CD8-positive, alpha-beta memory T cell (primary cell): ENCODE measurements at regions not wholly inside any gene's neighbourhood (a gene's known extent, or its start where the extent isn't known, plus 50 kb on each side); places are given as distances from the start of the nearest gene placed in this dataset.

ENCODE experiments used
- CTCF ChIA-PET: fragments of 350-600 bp; sonication (Branson Sonifier 250); formaldehyde crosslinking; loops from one replicate; lab custom pipeline; 2021; ENCODE audit warnings: antibody characterized with exemption; lab: Charles Lee
- POLR2A ChIA-PET: fragments of 350-600 bp; sonication (Branson Sonifier 250); formaldehyde crosslinking; loops from one replicate; lab custom pipeline; 2021; ENCODE audit warnings: antibody characterized with exemption; lab: Charles Lee
- DNase-seq, 5 donors: peaks; one replicate each; pipeline versions ENCODE4 v3.0.0 to v3.0.0-alpha.2; 2020 to 2022; ENCODE audit warnings: mixed read lengths in 1 of 5
- H3K27ac ChIP-seq: one replicate; pipeline ENCODE4 v1.7.0; 2013; ENCODE audit warnings: low read depth, mild to moderate bottlenecking, low read length, moderate library complexity
- H3K27me3 ChIP-seq: 2 replicates; pipeline ENCODE4 v1.7.0; 2013; ENCODE audit warnings: low read length, mild to moderate bottlenecking; ENCODE audit not compliant: insufficient read depth, poor library complexity, severe bottlenecking
- H3K36me3 ChIP-seq: 2 replicates; pipeline ENCODE4 v1.7.0; 2013; ENCODE audit warnings: mild to moderate bottlenecking, low read length, moderate library complexity; ENCODE audit not compliant: insufficient read depth
- H3K4me1 ChIP-seq: 2 replicates; pipeline ENCODE4 v1.7.0; 2013; ENCODE audit warnings: mild to moderate bottlenecking, low read length, moderate library complexity; ENCODE audit not compliant: insufficient read depth
- H3K4me3 ChIP-seq: 2 replicates; pipeline ENCODE4 v1.7.0; 2013; ENCODE audit warnings: mild to moderate bottlenecking, low read length
- H3K9me3 ChIP-seq: 2 replicates; pipeline ENCODE4 v1.7.0; 2013; ENCODE audit warnings: mild to moderate bottlenecking, low read length
- H3K27ac Mint-ChIP-seq, 8 donors: one replicate each; pipeline ENCODE4 v1.8.0; 2020 to 2021; ENCODE audit warnings: mixed read lengths in 8 of 8, mild to moderate bottlenecking in 6 of 8, inconsistent platforms in 3 of 8, moderate library complexity in 3 of 8
- H3K27me3 Mint-ChIP-seq, 2 donors: one replicate each; pipeline ENCODE4 v1.8.0; 2020 to 2021; ENCODE audit warnings: mixed read lengths in 2 of 2, mild to moderate bottlenecking in 1 of 2, moderate library complexity in 1 of 2
- H3K36me3 Mint-ChIP-seq, 3 donors: one replicate each; pipeline ENCODE4 v1.8.0; 2020 to 2021; ENCODE audit warnings: mixed read lengths in 3 of 3, inconsistent platforms in 1 of 3, mild to moderate bottlenecking in 1 of 3
- H3K4me1 Mint-ChIP-seq, 3 donors: one replicate each; pipeline ENCODE4 v1.8.0; 2020 to 2021; ENCODE audit warnings: mixed read lengths in 3 of 3, inconsistent platforms in 1 of 3, mild to moderate bottlenecking in 1 of 3
- H3K4me3 Mint-ChIP-seq, 7 donors: one replicate each; pipeline ENCODE4 v1.8.0; 2020 to 2021; ENCODE audit warnings: mixed read lengths in 7 of 7, mild to moderate bottlenecking in 6 of 7, moderate library complexity in 4 of 7, inconsistent platforms in 2 of 7
- H3K9me3 Mint-ChIP-seq, 5 donors: one replicate each; pipeline ENCODE4 v1.8.0; 2020 to 2022; ENCODE audit warnings: mixed read lengths in 5 of 5, mild to moderate bottlenecking in 3 of 5, moderate library complexity in 2 of 5, inconsistent platforms in 1 of 5

DNA sequence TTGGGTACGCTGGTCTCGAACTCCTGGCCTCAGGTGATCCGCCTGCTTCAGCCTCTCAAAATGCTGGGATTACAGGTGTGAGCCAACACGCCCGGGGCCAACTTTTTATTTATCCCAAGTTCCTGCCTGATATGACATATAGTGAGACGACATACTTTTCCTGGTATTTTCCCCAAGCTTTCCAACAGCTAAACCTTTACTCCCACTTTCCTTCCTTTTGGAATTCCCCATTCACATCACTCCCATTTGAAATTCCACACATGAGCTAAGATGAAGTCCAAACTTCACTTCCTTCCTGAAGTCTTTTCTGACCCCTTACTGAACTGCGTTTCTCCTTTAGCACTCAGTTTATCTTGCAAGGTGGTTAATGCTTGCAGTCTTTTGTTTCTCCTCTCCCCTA, 64.1 kb downstream of the S1PR1 start:
- peaks cover 0 to 4% (median 2%) of the 10 kb centered on the region in 3 donors for H3K36me3 Mint-ChIP-seq
- H3K4me3 Mint-ChIP-seq = no peak overlapping the region
- H3K4me1 Mint-ChIP-seq = peaks cover 2 to 32% (median 14%) of the 10 kb centered on the region in 3 donors
- Histone ChIP-seq H3K27ac (no peak overlapping the region), H3K4me1 (no peaks in the 10 kb centered on the region), H3K9me3 (no peaks in the 10 kb centered on the region), H3K4me3 (no peak overlapping the region), H3K36me3 (no peaks in the 10 kb centered on the region), H3K27me3 (no peaks in the 10 kb centered on the region)
- DNase-seq = no peak
- POLR2A ChIA-PET = no interaction called here
- peak overlapping the region in 2 of 8 donors; percentile 54 to 67 for H3K27ac Mint-ChIP-seq
- CTCF ChIA-PET = interaction anchor here (1.4 to 4.9 kb wide), 4 partner anchors 8 to 57 kb away, joined by 3 to 27 read pairs (median 8); no protein-coding TSS in a partner anchor
- H3K9me3 Mint-ChIP-seq = no peaks in the 10 kb centered on the region
- H3K27me3 Mint-ChIP-seq = peaks cover 1 to 3% of the 10 kb centered on the region in 2 donors

GRCh38 chr1:101301446-101302057, 64.7 kb downstream of the S1PR1 start:
- no peak for DNase-seq
- no peaks in the 10 kb centered on the region for H3K9me3 ChIP-seq
- Mint-ChIP-seq H3K27ac (peak overlapping the region in 2 of 8 donors; percentile 54 to 69), H3K36me3 (peaks cover 0 to 4% (median 1%) of the 10 kb centered on the region in 3 donors), H3K9me3 (no peaks in the 10 kb centered on the region), H3K4me3 (no peak overlapping the region), H3K27me3 (peaks cover 1 to 3% of the 10 kb centered on the region in 2 donors), H3K4me1 (peaks cover 2 to 26% (median 13%) of the 10 kb centered on the region in 3 donors)
- H3K27me3 ChIP-seq = no peaks in the 10 kb centered on the region
- H3K36me3 ChIP-seq = no peaks in the 10 kb centered on the region
- H3K4me1 ChIP-seq = peaks cover 1% of the 10 kb centered on the region
- no peak overlapping the region for H3K4me3 ChIP-seq
- no peak overlapping the region for H3K27ac ChIP-seq
- CTCF ChIA-PET = interaction anchor here (1.4 to 4.9 kb wide), 4 partner anchors 8 to 62 kb away, joined by 4 to 27 read pairs (median 8); no protein-coding TSS in a partner anchor
- POLR2A ChIA-PET = no interaction called here

- no peak overlapping the region for H3K4me3 ChIP-seq
- POLR2A ChIA-PET = no interaction called here
Observed at GRCh38 chr1:101302831-101303511, 66.2 kb downstream of the S1PR1 start.

DNA sequence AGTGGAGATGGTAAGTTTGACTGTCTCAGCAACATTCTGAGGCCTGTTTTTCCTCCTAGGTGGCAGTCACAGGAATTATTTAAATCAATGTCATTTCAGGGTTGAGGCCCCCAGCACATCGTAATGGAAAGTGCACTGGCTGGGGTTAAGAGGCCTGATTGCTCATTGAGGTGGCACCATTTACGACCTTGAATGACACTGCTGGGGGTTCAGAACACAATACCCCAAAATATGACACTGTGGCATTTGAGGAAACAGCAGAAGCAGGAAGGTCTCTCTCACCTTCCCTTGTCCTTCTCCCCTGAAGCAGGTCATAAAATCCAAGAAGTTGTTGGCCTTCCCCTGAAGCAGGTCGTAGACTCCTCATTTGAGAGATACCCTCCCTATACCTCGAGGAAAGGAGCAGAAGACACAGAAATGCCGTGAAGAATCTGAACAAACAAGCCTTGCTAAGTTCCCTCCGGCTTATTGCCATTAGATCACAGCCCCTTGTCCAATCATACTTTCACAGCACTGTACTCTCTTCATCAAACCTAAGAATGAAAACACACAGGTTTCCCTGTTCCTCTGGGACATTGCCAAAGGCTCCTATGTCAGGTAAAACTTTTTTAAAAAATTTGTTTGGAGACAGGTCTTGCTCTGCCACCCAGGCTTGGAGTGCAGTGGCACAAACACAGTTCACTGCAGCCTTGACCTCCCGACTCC, 71.3 kb downstream of the S1PR1 start:
- no peak overlapping the region for H3K4me3 ChIP-seq
- peak overlapping the region; percentile 57 to 89 (median 80) for H3K4me3 Mint-ChIP-seq
- POLR2A ChIA-PET = interaction anchor here (1.7 to 2.3 kb wide), 2 partner anchors 47 to 69 kb away, joined by 5 to 8 read pairs; no protein-coding TSS in a partner anchor
- peaks cover 60 to 65% (median 65%) of the 10 kb centered on the region in 3 donors for H3K4me1 Mint-ChIP-seq
- peak overlapping the region; percentile 38 for H3K27ac ChIP-seq
- CTCF ChIA-PET = interaction anchor here (1.6 to 9.5 kb wide), 11 partner anchors 9 to 381 kb away, joined by 5 to 143 read pairs (median 13); no protein-coding TSS in a partner anchor
- H3K9me3 ChIP-seq = no peaks in the 10 kb centered on the region
- no peaks in the 10 kb centered on the region for H3K27me3 Mint-ChIP-seq
- H3K27ac Mint-ChIP-seq = peak overlapping the region; percentile 91 to 99 (median 98)
- peaks cover 61% of the 10 kb centered on the region for H3K4me1 ChIP-seq
- H3K9me3 Mint-ChIP-seq = no peaks in the 10 kb centered on the region
- peak in 1 of 5 donors; percentile 59 for DNase-seq
- H3K36me3 Mint-ChIP-seq = no peaks in the 10 kb centered on the region
- no peaks in the 10 kb centered on the region for H3K27me3 ChIP-seq
- no peaks in the 10 kb centered on the region for H3K36me3 ChIP-seq

More at GRCh38 chr1:101302831-101303511, 66.2 kb downstream of the S1PR1 start:
- DNase-seq = no peak
- Mint-ChIP-seq H3K4me1 (peaks cover 13 to 35% (median 26%) of the 10 kb centered on the region in 3 donors), H3K27ac (peak overlapping the region in 1 of 8 donors; percentile 32), H3K9me3 (no peaks in the 10 kb centered on the region), H3K36me3 (peaks cover 0 to 4% (median 1%) of the 10 kb centered on the region in 3 donors), H3K27me3 (peaks cover 1 to 3% of the 10 kb centered on the region in 2 donors), H3K4me3 (no peak overlapping the region)
- Histone ChIP-seq H3K4me1 (peaks cover 15% of the 10 kb centered on the region), H3K27ac (no peak overlapping the region), H3K9me3 (no peaks in the 10 kb centered on the region), H3K27me3 (no peaks in the 10 kb centered on the region), H3K36me3 (no peaks in the 10 kb centered on the region)
- CTCF ChIA-PET = interaction anchor here (1.4 kb wide), 2 partner anchors 14 to 64 kb away, joined by 5 to 7 read pairs; no protein-coding TSS in a partner anchor

- H3K36me3 Mint-ChIP-seq = no peaks in the 10 kb centered on the region
- H3K4me1 Mint-ChIP-seq = peaks cover 68 to 73% (median 73%) of the 10 kb centered on the region in 3 donors
- DNase-seq = no peak
- no peaks in the 10 kb centered on the region for H3K36me3 ChIP-seq
- peak overlapping the region; percentile 32 for H3K27ac ChIP-seq
- H3K9me3 ChIP-seq = no peaks in the 10 kb centered on the region
- no peaks in the 10 kb centered on the region for H3K27me3 Mint-ChIP-seq
- H3K4me1 ChIP-seq = peaks cover 62% of the 10 kb centered on the region
- H3K9me3 Mint-ChIP-seq = no peaks in the 10 kb centered on the region
- H3K27me3 ChIP-seq = no peaks in the 10 kb centered on the region
- POLR2A ChIA-PET = interaction anchor here (0.6 to 2.3 kb wide), 11 partner anchors 13 to 414 kb away, joined by 3 to 20 read pairs (median 4); partner anchors contain the start of genes EXTL2 and S1PR1
- H3K27ac Mint-ChIP-seq = peak overlapping the region; percentile 91 to 99 (median 98)
- H3K4me3 ChIP-seq = peak overlapping the region; percentile 57
- CTCF ChIA-PET = interaction anchor here (0.8 to 9.5 kb wide), 39 partner anchors 9 to 429 kb away, joined by 3 to 143 read pairs (median 5); partner anchors contain the start of gene SLC30A7
- H3K4me3 Mint-ChIP-seq = peak overlapping the region; percentile 48 to 89 (median 82)
Observed at GRCh38 chr1:101308935-101309333, 72.1 kb downstream of the S1PR1 start.

DNA sequence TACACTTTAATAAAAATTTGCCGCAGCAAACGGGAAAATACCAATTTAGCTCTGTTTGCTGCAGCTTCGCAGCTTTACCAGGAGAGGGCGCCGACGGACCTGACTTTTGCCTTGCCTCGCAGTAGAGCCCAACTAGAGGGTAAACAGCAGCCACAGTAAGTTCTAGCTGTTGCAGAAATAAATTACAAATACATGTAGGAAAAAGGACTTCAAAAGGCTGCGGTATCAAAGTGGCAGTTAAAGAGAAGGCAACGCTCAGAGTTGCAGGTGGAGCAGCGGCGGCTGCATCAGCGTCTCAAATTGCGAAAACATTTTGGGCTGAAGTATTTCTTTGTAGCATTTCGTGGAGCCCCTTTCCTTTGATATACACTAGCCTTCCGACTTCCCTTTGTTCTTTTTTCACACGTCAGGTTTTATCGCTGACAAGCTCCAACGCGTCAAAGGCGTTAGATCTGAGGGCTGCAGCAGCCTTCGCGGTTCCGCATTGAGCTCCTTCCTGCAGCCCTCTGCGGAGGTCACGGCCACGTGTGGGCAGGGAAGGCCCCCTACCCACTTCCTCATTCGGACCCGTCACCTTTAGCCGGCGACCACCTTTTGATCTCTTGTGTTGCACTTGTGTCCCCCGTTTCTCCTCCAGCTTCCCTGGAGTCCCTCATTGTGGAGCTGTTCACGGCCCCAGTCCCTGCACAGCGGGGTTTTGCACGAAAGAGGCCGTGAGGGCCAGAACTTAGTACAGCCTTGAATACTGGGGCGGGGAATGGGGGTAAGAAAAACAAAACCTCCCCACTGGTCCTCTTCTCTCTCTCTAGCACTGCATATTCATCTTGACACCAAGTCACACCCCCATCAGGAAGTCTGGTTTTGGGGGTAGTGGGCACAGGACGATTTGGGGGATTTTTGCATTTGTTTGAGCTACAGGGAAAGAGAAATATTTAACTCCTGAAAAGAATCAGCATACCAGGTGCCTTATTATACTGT, 72.8 kb downstream of the S1PR1 start:
- peak overlapping the region; percentile 63 for H3K27ac ChIP-seq
- ChIA-PET CTCF (interaction anchor here (0.7 to 9.5 kb wide), 44 partner anchors 9 to 430 kb away, joined by 3 to 143 read pairs (median 5); partner anchors contain the start of gene SLC30A7), POLR2A (interaction anchor here (0.5 to 2.3 kb wide), 16 partner anchors 12 to 1310 kb away, joined by 3 to 20 read pairs (median 4); partner anchors contain the start of genes EXTL2 and S1PR1)
- H3K9me3 ChIP-seq = no peaks in the 10 kb centered on the region
- Mint-ChIP-seq H3K27me3 (no peaks in the 10 kb centered on the region), H3K4me1 (peaks cover 73 to 80% (median 79%) of the 10 kb centered on the region in 3 donors), H3K36me3 (no peaks in the 10 kb centered on the region), H3K4me3 (peak overlapping the region; percentile 48 to 89 (median 82)), H3K9me3 (no peaks in the 10 kb centered on the region), H3K27ac (peak overlapping the region; percentile 87 to 99 (median 98))
- H3K4me1 ChIP-seq = peaks cover 62% of the 10 kb centered on the region
- H3K36me3 ChIP-seq = no peaks in the 10 kb centered on the region
- H3K4me3 ChIP-seq = peak overlapping the region; percentile 56
- H3K27me3 ChIP-seq = no peaks in the 10 kb centered on the region
- DNase-seq = peak; percentile 60 to 91 (median 87)
